SHP77 (cell line): ENCODE measurements at regions not wholly inside any gene's neighbourhood (a gene's known extent, or its start where the extent isn't known, plus 50 kb on each side); places are given as distances from the start of the nearest gene placed in this dataset.
"Not testable (repeated sequence)": the region's sequence is repeated elsewhere in the genome, so short reads cannot be mapped to it uniquely, and the experiment has no call there.

Experiments
- DNase-seq, 2 experiments: peaks; one replicate each; lab custom pipeline; 2025; lab: John Stamatoyannopoulos, UW

DNA sequence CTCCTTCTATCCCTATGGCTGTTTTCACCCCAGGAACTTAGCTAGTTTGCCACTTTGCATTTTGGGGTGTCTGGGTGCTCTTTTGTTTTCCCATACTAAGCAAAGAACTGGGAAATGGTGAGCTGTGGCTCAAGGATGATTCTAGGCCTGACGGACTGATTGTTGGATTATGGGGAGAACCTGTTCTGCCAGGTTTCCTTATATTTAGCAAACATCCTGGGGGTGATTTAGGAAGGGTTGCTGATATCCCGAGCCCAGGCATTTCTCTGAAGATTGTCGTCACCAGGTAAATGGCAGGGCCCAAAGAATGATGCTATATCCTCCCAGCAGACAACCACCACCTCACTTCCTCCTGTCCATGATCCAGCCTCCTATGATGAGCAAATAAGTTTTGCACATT lies 72.1 kb upstream of the GRB10 start:
- DNase-seq = no peak

DNA sequence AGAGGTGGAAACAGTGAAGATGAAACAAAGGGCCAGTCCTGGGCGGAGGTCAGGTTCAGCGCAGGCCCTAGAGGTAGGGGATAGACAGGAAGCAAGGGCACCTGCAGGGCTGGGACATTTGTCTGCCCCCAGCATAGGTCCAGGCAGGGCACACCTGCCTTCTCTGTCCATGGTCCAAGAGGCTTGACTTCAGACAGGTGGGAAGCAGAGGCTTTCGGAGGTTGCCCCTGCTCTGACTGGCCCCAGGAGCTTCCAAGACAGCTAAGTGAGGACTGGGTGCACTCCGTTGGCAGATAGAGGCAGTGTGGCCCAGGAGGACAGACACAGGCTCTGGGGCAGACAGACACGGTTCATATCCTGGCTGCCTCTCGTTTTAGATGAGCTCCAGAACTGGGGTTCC lies 71.6 kb upstream of the GRB10 start:
- DNase-seq = no peak

DNA sequence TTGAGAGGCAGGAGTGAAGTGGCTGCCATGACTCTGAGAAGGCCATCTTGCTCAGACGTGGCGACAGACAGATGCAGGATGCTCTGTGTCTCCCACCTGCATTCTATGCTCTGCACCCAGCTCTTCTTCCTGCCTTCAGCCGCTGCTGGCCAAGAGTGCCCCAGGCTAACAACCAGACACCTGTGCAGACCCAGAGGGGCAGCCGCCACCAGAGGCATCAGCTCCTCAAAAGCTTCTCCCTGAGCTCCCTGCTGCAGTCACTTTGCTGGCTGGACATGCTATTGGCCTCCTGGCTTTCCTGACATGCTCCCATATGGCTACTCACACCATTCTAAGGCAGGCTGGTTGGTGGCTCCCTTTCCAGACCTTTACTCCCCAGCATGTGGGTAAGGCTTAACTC lies 70.6 kb upstream of the GRB10 start:
- DNase-seq = no peak

DNA sequence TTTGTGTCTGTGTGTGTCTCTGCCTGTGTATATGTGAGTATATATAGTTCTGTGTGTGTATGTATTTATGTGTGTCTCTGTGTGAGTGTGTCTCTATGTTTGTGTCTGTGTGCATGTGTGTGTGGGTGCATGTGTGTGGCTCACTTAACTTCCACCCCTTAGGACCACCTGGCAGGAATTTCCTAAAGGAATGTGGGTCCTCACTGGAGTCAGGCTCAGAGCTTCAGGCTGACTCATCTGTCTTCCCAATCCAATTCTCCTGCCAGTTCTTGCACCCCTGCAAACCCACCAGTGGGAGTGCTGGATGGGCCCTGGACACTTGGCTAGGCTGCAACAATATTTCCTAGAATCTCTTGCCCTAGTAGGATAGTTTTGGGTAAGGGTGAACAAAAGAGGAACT lies 70.2 kb upstream of the GRB10 start:
- no peak for DNase-seq

DNA sequence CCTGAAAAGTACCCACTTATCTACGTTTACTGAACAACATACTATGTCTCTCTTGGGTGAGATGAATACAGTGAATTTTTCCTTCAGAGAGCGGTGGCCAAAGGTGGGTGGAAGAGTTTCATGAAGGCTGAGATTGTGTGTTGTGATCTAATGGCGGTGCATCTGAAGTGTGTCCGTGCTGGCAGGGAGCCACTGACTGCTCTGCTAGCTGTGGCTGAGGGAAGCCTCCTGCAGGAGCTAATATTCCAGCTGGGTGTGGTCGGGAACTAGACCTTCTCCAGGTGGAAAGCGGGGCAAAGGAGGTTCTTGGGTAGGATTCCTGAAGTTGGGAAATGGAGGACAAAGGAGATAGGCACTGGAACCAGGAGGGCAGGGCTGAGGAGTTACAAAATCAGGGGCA lies 69.2 kb upstream of the GRB10 start:
- DNase-seq = peak; percentile 25 to 35

DNA sequence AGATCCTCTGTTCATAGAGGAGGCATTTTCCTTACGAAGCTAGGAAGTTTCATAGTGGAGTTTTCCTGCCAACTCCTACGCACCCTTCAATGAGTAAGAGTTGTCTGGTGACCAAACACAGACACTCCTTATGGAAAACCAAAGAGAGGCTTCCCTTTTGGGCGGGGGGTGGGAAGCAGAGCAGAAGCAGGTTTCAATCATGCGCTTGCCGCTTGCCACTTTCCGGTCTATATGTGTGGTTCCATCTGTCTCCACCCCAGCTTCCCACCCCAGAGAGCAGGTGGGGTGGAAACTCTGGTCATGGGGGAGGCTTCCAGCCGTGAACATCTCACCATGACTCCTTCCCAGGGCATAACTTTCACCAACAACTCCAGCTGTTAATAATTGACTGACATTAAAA lies 68.8 kb upstream of the GRB10 start:
- no peak for DNase-seq

DNA sequence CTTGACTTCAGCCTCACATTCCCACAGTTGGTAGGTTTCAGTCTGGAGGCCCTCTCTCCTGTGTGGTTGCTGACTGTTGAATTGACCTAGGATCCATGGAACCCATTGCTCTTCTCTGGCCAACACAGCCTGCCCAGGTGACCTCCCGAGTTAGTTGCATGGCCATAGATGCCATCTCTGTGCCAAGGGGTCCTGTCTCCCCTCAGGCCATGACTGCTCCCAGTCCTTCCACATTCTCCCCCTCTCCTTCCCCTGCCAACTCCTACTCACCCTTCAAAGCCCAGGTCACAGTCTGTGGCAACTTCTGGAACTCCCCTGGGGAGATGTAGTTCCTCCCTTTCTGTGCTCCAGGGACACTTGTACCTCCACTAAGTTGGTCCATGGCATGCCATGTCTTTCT lies 67.3 kb upstream of the GRB10 start:
- DNase-seq = no peak

DNA sequence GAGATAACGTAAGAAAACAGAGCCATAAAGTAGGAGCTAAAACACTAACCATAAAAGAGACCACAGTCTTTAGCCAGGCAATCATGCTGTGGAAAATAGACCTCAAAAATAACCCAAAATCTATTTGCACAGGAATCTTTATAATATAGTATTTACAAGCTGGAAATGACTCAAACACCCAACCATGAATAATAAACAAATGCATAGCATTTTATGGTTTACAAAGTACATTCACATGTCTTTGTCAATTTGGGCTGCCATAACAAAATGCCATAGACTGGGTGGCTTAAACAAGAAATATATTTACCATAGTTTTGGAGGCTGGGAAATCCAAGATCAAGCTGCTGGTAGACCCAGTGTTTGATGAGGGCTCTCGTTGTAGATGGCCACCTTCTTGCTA lies 65.5 kb upstream of the GRB10 start:
- no peak for DNase-seq

DNA sequence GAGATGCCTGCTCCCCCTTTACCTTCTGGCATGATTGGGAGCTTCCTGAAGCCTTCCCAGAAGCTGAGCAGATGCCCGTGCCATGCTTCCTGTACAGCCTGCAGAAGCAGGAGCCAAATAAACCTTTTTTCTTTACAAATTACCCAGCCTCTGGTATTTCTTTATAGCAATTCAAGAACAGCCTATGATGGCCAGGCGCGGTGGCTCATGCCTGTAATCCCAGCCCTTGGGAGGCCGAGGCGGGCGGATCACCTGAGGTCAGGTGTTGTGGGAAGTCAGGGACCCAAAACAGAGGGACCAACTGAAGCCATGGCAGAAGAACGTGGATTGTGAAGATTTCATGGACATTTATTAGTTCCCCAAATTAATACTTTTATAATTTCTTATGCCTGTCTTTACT lies 62.2 kb upstream of the GRB10 start:
- DNase-seq = not testable (repeated sequence)

DNA sequence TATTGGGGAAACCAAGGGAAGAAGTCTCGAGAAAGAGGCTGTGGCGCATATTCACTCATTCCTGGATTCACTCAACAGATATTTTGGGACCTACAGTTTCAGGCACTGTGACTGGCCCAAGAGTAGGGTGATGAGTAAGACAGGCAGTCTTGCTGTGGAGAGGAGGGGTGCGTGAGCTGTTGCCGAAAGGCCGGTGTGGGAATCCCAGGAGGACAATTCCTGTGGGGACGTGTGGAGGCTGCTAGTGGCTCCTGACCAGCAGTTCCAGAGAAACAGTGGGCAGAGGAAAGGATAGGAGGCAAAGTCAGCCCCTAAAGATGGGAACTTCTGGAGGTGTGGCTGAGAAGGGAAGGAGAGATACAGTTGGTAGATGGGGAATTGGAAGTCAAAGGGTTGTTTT lies 59.3 kb upstream of the GRB10 start:
- DNase-seq = no peak

DNA sequence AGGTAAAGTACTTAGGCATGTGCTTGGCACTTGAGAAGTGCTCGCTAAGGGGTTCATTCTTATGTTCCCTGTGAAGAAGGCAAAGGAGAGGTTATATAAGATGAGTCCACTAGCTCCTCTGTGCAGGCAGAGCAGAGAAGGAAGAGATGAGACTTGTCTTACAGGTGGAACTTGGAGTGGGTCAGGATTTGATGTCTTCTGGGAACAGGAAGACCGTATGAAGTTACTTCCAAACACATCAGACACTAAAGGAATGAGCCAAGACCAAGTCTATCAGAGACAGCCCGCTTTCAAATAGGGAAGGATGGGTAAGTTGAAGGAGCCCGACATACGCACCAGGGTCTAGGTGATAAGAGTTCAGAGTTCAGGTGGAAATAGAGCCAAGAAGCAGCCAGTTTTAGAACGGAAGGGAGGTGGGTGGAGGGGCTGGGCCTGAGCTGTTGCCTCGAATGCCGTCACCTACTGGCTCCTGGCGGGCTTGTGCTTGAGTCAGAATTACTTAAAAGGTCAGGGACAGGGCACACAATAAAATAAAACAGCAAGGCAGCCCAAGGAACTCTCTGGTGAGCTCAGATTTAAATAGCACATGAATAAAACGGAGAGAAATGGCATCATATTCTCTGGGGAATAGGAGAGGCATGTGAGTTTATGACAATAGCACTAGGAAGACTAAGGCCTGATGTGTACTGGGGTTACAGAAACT lies 56.1 kb upstream of the GRB10 start:
- no peak for DNase-seq

DNA sequence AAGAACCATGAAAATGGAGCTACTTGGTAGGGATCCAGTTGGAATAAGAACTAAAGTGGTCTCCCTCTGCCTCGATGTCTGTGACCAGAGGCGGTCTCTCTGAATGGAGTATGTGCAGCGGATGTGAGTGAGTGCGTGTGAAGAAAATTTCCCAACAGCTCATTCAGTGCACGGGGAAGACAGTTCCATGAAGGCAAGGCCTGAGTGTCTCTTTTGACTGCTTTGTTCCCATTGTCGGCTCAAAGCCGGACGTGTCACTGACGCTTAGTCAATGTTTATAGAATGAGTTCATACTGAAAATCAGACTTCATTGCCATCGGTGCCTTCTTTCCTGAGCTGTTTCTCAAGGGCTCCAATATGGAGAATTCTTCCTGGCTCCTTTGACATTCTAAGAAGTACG lies 55.3 kb upstream of the GRB10 start:
- DNase-seq = peak in 1 of 2 experiments; percentile 22

DNA sequence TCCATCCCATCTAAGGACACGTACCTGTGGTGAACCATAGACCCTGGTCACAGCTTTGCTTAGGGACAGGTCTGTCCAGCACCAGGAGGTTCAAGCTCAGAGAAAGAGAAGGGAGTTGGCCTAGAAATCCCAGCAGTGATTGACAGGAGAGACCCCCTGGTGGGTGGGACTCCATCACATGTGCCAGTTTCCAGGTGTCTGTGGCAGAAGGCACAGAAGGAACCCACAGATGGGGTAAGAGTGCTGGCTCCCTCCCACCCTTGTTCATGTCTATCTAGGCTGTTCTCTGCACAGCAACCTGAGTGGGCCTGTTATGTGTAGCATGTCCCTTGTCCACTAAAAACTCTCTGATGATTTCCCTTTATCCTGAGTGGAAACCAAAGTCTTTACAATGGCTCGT lies 54.0 kb upstream of the GRB10 start:
- DNase-seq = no peak

DNA sequence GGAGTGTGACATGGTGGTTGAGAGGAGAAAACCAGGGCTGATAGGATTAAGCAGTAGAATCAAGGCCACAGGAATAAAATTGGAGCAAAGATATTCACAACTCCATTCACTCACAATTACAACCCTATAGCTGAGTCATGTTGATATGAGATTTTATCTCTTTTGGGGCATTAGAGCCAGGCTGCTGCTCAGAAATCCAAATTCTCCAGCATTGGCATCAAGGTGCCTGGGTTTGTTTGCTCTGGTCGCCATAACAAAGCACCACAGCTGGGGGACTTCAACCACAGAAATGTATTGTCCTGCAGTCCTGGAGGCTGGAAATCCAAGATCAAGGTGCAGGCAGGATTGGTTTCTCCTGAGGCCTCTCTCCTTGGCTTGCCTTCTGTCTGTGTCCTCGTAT lies 52.5 kb upstream of the GRB10 start:
- DNase-seq = no peak

DNA sequence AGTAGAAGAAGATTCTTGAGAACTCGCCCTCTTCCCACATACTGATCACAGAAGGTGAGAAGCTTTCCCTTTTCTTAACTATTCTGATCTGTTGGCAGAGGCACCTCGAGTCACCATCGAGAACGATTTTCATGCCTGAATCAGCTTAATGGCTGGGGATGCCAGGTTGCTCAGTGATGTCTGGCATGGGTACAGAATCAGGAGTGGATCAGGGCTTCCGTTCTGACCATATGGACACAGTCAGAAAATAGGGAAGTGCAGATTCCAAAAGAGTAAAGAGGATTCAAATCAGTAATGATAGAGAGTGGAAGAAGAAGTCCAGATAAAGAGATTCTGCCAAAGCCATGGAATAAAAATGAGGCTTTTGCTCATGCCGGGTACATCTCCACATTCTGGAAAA lies 52.0 kb upstream of the GRB10 start:
- DNase-seq = no peak

DNA sequence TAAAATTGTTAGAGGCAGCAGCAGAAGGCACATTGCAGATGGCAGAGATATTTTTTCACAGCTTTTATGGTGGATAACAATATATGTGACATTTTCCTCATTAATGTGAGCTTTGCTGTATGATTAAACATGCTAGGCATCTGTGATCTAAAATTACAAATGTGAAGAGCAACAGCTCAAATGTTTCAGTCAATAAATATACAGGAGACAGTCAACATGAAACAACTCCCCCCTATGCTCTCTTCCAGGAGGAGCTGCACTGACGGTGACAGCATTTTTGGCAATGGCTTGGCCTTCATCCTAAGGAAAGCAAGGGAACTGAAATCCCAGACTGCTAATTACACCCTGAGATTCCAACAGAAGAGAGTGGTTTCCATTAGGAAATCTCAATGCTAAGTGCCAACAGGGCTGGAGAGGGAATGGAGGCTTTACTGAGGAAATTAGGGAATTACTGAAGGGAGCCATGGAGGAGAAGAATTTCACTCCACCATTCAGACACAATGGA lies 51.4 kb upstream of the GRB10 start:
- DNase-seq = no peak

DNA sequence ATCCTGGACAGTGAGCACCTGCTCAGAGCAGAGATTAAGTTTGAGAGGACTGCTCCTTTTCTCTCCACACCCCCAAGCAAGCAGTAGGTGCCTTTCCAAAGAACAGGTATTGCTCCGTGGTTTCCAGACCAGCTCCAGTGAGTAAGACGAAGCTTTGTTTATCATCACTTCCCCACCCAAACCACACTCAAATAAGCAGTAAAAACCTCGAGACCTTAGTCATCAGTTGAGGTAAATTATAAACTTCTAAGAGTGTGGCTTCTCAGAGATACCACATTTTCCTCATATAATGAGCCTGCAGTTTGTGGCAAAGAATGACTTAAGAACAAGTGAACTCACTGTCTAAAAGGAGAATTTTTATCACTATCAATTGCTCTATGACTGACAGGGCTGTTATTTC lies 50.0 kb upstream of the GRB10 start:
- DNase-seq = no peak
